ENCODE measurements at regions not wholly inside any gene's neighbourhood (a gene's known extent, or its start where the extent isn't known, plus 50 kb on each side); places are given as distances from the start of the nearest gene placed in this dataset.

DNA sequence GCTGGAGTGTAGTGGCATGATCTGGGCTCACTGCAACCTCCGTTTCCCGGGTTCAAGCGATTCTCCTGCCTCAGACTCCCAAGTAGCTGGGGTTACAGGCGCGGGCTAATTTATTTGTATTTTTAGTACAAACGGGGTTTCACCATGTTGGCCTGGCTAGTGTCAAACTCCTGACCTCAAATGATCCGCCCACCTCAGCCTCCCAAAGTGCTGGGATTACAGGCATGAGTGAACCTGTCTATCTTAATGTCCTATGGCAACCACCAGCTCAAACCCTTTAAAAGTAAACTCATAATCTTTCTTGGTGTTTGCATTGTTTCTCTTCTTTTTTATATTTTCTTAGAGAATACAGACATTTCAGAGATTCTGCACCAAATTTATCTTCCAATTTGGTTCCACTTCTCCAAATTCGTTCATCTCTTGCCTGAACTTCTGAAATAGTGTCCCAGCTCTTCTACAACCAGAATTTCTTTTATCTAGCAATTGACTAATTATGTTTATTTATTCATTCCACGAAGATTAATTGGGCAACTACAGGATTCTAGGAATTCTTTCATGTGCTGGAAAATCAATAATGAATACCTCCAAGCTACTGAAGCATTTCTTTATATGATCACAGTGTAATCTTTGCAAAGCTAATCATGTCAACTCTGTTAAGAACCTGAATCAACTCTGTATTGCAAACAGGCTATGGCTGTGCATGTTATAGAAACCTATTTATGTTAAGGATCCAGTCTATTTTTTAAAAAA lies 60.0 kb upstream of the TYRP1 start:
- Histone ChIP-seq H3K27me3 (ENCODE audit: control insufficient read depth, insufficient read depth, low read length) (no peaks in the 10 kb centered on the region), H3K9me3 (ENCODE audit: control insufficient read depth, insufficient read depth, low read depth, low read length) (no peaks in the 10 kb centered on the region), H3K27ac (ENCODE audit: low read length) (no peak overlapping the region), H3K4me1 (ENCODE audit: control insufficient read depth, insufficient read depth, low read length) (no peaks in the 10 kb centered on the region), H3K36me3 (ENCODE audit: control insufficient read depth, insufficient read depth, low read length) (no peaks in the 10 kb centered on the region), H3K4me3 (ENCODE audit: low read depth in 2 of 2, low read length in 2 of 2) (no peak overlapping the region)
- TF ChIP-seq TCF7L2 (IDR thresholded peaks at IDR 0.05; ENCODE audit: low read depth, low read length), result no peak
- TF ChIP-seq SIN3A (IDR thresholded peaks at IDR 0.05; ENCODE audit: borderline replicate concordance, insufficient read depth, low read depth, low read length), result no peak
- TF ChIP-seq, protein P1, sequence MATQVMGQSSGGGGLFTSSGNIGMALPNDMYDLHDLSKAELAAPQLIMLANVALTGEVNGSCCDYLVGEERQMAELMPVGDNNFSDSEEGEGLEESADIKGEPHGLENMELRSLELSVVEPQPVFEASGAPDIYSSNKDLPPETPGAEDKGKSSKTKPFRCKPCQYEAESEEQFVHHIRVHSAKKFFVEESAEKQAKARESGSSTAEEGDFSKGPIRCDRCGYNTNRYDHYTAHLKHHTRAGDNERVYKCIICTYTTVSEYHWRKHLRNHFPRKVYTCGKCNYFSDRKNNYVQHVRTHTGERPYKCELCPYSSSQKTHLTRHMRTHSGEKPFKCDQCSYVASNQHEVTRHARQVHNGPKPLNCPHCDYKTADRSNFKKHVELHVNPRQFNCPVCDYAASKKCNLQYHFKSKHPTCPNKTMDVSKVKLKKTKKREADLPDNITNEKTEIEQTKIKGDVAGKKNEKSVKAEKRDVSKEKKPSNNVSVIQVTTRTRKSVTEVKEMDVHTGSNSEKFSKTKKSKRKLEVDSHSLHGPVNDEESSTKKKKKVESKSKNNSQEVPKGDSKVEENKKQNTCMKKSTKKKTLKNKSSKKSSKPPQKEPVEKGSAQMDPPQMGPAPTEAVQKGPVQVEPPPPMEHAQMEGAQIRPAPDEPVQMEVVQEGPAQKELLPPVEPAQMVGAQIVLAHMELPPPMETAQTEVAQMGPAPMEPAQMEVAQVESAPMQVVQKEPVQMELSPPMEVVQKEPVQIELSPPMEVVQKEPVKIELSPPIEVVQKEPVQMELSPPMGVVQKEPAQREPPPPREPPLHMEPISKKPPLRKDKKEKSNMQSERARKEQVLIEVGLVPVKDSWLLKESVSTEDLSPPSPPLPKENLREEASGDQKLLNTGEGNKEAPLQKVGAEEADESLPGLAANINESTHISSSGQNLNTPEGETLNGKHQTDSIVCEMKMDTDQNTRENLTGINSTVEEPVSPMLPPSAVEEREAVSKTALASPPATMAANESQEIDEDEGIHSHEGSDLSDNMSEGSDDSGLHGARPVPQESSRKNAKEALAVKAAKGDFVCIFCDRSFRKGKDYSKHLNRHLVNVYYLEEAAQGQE (IDR thresholded peaks at IDR 0.05; ENCODE audit: insufficient read depth in 1 of 2, low read depth in 2 of 2, low read length in 1 of 2), result no peak
- no peak for TF ChIP-seq POLR2AphosphoS5 (IDR thresholded peaks at IDR 0.05; ENCODE audit: low read depth, low read length)
- no TSS peak for BruUV-seq (replicated peaks)
- DNase-seq (ENCODE audit: low read depth, low spot score) (no peak), ATAC-seq (no peak)
- POLR2A ChIA-PET, result no interaction called here
- intact Hi-C loops (cut with micrococcal nuclease; ENCODE audit: unreplicated experiment) (no loop called here), in situ Hi-C loops (cut with HindIII; ENCODE audit: low pct_unique_long_range_greater_than_20kb, low sequenced_read_pairs) (no loop called here)
- CTCF ChIA-PET, result no interaction called here

DNA sequence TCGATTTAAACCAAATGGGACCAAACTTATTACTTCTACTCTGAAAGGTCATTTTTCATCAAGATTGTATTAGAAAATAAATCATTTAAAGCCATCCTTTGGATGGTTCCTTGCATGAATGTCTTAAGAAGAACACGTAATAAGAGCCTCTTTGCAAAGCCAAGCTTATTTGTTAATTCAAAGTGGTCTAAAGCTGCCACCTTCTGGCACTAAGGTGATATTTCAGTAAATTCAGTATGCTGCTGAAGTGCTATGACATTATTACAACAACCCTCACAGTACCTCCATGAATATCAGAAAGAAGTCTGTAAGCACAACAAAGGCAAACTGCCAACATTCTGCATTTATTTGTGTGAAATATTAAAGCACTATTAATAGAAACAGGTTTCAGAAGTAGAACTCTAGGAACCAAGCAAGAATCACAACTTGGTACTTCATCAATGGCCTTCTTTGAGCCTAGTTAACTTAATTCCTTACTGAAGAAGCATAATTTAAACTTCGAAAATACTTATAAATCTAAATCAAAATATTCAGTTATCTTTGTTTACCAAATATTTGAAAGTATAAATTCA lies 53.1 kb upstream of the TYRP1 start:
- Histone ChIP-seq H3K27ac (ENCODE audit: low read length) (no peak overlapping the region), H3K27me3 (ENCODE audit: control insufficient read depth, insufficient read depth, low read length) (no peaks in the 10 kb centered on the region), H3K4me3 (ENCODE audit: low read depth in 2 of 2, low read length in 2 of 2) (no peak overlapping the region), H3K4me1 (ENCODE audit: control insufficient read depth, insufficient read depth, low read length) (no peaks in the 10 kb centered on the region), H3K9me3 (ENCODE audit: control insufficient read depth, insufficient read depth, low read depth, low read length) (no peaks in the 10 kb centered on the region), H3K36me3 (ENCODE audit: control insufficient read depth, insufficient read depth, low read length) (no peaks in the 10 kb centered on the region)
- in situ Hi-C loops (cut with HindIII; ENCODE audit: low pct_unique_long_range_greater_than_20kb, low sequenced_read_pairs), result no loop called here
- intact Hi-C loops (cut with micrococcal nuclease; ENCODE audit: unreplicated experiment), result no loop called here
- no TSS peak for BruUV-seq (replicated peaks)
- ATAC-seq, result no peak
- TF ChIP-seq, protein P1 (IDR thresholded peaks at IDR 0.05; ENCODE audit: insufficient read depth in 1 of 2, low read depth in 2 of 2, low read length in 1 of 2), result no peak
- TF ChIP-seq, protein P2, sequence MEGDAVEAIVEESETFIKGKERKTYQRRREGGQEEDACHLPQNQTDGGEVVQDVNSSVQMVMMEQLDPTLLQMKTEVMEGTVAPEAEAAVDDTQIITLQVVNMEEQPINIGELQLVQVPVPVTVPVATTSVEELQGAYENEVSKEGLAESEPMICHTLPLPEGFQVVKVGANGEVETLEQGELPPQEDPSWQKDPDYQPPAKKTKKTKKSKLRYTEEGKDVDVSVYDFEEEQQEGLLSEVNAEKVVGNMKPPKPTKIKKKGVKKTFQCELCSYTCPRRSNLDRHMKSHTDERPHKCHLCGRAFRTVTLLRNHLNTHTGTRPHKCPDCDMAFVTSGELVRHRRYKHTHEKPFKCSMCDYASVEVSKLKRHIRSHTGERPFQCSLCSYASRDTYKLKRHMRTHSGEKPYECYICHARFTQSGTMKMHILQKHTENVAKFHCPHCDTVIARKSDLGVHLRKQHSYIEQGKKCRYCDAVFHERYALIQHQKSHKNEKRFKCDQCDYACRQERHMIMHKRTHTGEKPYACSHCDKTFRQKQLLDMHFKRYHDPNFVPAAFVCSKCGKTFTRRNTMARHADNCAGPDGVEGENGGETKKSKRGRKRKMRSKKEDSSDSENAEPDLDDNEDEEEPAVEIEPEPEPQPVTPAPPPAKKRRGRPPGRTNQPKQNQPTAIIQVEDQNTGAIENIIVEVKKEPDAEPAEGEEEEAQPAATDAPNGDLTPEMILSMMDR (IDR thresholded peaks at IDR 0.05), result peak; percentile 42; the same call in 1 of the 2 replicates
- TF ChIP-seq SIN3A (IDR thresholded peaks at IDR 0.05; ENCODE audit: borderline replicate concordance, insufficient read depth, low read depth, low read length) (no peak), TCF7L2 (IDR thresholded peaks at IDR 0.05; ENCODE audit: low read depth, low read length) (no peak), POLR2AphosphoS5 (IDR thresholded peaks at IDR 0.05; ENCODE audit: low read depth, low read length) (no peak)
- DNase-seq (ENCODE audit: low read depth, low spot score), result no peak
- ChIA-PET POLR2A (no interaction called here), CTCF (interaction anchor here (0.6 kb wide), 1 partner anchor 1377 kb away, joined by 3 read pairs; no protein-coding TSS in a partner anchor)

Data from Panc1 (cell line).